GM18505 (cell line): ENCODE measurements at regions not wholly inside any gene's neighbourhood (a gene's known extent, or its start where the extent isn't known, plus 50 kb on each side); places are given as distances from the start of the nearest gene placed in this dataset.

Experiments used
- ATAC-seq: cut with Tn5 transposase; IDR thresholded peaks from one replicate; pipeline ENCODE4 v1.9.1; 2021; ENCODE audit not compliant: unreplicated experiment
- POLR2A ChIP-seq: IDR thresholded peaks from 4 replicates; pipeline ENCODE4 v1.6.1; 2011; ENCODE audit warnings: borderline replicate concordance; ENCODE audit not compliant: insufficient read depth, insufficient read length; ENCODE audit errors: extremely low read depth

DNA sequence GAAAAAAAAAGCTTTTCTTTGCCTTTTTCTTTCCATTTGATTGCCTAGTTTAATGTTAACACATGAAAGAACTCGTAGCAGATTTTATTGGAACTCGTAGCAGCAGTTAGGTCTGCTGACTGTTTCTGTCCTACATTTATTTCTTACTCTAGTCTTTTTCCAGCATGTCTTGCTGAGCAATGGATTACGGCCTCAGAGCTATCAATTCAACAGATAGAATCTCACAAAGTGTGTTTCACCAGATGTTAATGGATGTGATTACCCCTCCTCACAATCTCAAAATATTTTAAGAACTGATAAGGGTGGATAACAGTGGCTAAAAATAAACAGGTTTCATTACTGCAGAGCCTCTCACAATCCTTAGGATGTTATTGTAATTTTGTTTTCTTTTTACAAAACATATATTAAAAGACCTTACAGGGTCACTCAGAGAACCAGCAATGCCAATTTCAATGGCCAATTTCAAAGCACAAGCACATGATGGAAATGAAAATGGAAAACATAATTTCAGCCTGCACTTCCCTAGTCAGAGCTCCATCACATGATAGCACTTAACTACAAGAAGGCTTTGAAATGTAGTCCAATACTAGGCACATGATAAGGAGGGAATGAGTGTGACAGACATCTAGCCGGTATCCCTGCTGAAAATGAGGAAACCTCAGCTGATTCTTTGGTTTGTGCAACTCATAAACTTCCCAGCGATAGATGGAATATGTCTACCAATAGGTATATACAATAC lies 838.1 kb upstream of the SEMA6D start:
- ATAC-seq = no peak
- no peak for TF ChIP-seq POLR2A

DNA sequence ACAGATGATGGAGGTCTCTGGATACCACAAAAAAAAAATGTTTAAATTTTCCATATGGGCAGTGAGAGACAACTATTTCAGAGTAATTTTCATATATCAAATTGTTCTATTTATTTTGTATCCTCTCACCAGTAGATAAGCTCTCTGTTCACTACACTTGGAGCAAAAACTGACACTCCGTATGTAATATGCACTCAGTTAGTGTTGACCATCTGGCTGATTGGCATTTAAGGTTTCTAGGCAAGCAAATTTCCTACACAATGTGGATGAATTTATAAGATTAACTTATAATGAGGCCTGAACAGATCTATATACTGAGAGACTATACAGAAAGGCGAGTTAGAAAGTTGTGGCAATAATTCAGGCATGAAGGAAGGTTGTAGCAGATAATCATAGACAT lies 836.5 kb upstream of the SEMA6D start:
- ATAC-seq = no peak
- TF ChIP-seq POLR2A = no peak

DNA sequence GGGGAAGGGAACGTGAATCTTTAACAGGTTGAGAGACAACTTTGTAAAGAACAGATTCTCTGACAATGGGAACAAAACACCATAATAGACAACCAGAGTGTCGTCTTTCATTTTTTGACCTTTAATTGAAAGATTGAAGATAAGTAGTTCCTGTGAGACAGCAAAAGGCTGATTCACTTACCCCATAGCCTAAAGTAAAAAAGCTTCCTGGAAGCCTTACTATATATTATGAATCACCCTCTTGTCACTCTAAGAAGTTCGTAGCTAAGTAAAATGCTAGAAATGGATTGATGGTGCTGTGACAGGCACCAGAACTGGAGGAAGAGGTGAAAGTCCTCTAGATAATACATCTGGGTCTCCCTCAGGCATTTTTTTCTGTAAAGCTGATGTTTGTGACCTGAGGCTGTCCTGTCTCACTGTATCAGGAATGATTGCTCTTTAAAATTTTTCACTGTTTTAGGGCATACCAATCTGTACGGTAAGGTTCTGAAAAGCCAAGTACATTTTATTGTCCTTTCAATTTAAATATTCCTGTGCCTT lies 824.6 kb upstream of the SEMA6D start:
- TF ChIP-seq POLR2A = no peak
- no peak for ATAC-seq

DNA sequence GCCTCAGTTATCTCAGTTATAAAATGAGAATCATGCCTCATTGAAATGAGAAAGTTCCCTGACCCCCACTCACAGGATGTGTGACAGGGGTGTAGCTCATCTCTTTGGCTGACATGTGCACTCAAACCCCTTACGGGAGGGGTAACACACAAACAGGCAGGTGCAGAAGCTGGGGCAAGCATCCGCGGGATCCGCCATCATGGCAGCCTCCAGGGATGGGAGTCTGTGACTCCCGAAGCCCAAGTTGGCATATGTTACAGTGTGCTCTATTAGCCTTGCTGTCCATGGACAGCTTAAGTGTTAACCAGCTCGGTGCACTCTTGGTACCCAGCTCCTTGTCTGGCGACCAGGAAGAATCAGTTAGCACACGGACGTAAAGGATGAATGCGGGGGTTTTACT lies 822.7 kb upstream of the SEMA6D start:
- ATAC-seq = no peak
- no peak for TF ChIP-seq POLR2A

DNA sequence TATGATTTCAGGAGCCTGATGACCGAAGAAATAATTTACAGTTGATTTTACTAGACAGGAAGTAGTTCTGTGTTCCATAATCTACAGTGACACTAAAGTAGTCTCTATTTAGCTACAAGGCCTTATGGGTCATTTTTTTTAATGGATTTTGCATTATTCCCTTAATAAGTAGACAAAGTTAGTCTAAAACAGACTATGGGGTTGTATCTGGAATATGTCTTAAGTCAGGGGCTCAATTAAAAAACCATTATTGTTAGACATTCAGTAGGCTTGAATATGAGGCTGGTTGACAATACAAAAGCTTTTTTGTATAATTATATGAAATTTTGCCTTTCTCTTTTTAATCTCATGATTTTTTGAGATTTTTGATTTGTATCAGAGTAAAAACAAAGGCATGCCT lies 820.0 kb upstream of the SEMA6D start:
- TF ChIP-seq POLR2A = no peak
- no peak for ATAC-seq

DNA sequence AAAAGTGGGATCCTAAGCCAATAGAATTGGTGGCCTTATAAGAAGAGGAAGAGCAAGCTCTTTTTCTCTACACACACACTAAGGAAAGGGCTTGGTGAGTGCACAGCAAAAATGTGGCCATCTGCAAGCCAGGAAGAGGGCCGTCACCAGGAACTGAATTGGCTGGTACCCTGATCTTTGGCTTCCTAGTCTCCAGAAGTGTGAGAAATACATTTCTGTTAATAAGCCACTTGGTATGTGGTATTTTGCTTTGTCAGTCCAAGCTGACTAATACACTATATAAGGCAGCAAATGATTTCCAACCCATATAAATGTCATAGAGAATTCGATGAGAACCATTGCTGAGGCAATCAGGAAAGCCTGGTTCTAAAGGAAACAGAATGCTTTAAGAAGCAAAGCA lies 816.3 kb upstream of the SEMA6D start:
- TF ChIP-seq POLR2A = no peak
- no peak for ATAC-seq

GRCh38 chr15:46917721-46918252 lies 799.5 kb upstream of the SEMA6D start:
- TF ChIP-seq POLR2A = no peak
- ATAC-seq = no peak

- TF ChIP-seq POLR2A = no peak
- no peak for ATAC-seq
Measured at GRCh38 chr15:46918462-46919140, 798.7 kb upstream of the SEMA6D start.

- no peak for TF ChIP-seq POLR2A
- no peak for ATAC-seq
Measured at GRCh38 chr15:46921891-46922290, 795.4 kb upstream of the SEMA6D start.

GRCh38 chr15:46930426-46930825 lies 786.9 kb upstream of the SEMA6D start:
- TF ChIP-seq POLR2A = no peak
- no peak for ATAC-seq

- ATAC-seq = no peak
Measured at GRCh38 chr15:46933332-46933731, 784.0 kb upstream of the SEMA6D start.

DNA sequence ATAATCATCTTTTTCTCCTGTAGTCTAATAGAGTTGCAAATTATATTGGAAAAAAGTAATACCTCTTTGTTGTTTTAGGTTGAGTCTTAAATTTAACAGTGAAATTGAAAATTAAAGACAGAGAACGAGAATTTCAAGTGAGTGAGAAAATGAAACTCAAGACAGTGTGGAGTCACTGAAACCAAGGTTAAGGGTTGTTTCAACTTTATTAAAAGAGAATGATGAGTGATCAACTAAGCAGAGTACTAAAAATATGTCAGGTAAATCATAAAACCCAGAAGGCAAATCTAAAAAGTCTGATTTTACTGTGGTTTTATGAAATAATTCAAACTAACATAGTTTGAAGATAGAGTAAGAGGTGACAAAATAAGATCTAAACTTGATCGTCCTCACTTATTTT lies 782.5 kb upstream of the SEMA6D start:
- ATAC-seq = no peak
- no peak for TF ChIP-seq POLR2A

More at GRCh38 chr15:46933332-46933731, 784.0 kb upstream of the SEMA6D start:
- TF ChIP-seq POLR2A = no peak

- no peak for ATAC-seq
- TF ChIP-seq POLR2A = no peak
Measured at GRCh38 chr15:46938169-46938568, 779.1 kb upstream of the SEMA6D start.

DNA sequence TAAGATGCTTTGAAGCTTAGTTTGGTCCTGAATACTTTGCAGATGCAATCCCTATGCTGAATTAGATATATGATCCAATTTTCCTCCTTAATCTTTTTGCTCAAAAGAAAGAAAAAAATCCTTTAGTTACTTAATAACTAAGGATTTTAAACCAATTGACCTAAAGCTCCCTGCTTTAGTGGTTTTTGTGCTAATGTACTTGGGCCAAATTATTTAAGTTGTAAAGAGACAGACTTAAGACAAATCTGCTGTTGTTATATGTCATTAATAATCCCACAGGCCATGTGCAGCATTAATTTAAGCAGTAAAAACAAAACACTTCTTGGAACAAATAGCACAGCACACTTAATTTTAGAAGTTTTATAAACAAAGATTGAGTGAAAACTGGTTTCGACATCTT lies 776.1 kb upstream of the SEMA6D start:
- ATAC-seq = no peak
- no peak for TF ChIP-seq POLR2A
